ENCODE measurements at regions not wholly inside any gene's neighbourhood (a gene's known extent, or its start where the extent isn't known, plus 50 kb on each side); places are given as distances from the start of the nearest gene placed in this dataset.
A peak's percentile ranks its signal among the peaks of the same experiment; 100 is the strongest.
"Not testable (repeated sequence)": the region's sequence is repeated elsewhere in the genome, so short reads cannot be mapped to it uniquely, and the experiment has no call there.

- DNase-seq (no peak), ATAC-seq (ENCODE audit: poor library complexity) (no peak)
- intact Hi-C loops (cut with DNase I) = no loop called here
These were observed 327.7 kb upstream of the LMCD1 start for GRCh38 chr3:8173892-8174291.

- DNase-seq; ATAC-seq (ENCODE audit: poor library complexity); intact Hi-C loops (cut with DNase I): not testable (repeated sequence)
These were observed 324.7 kb upstream of the LMCD1 start for GRCh38 chr3:8176759-8177483.

- intact Hi-C loops (cut with DNase I); ATAC-seq (ENCODE audit: poor library complexity); DNase-seq: not testable (repeated sequence)
These were observed 323.1 kb upstream of the LMCD1 start for GRCh38 chr3:8178516-8178915.

GRCh38 chr3:8182904-8183303 lies 318.7 kb upstream of the LMCD1 start:
- intact Hi-C loops (cut with DNase I) = no loop called here
- ATAC-seq (ENCODE audit: poor library complexity) (no peak), DNase-seq (no peak)

- DNase-seq (no peak), ATAC-seq (ENCODE audit: poor library complexity) (no peak)
- intact Hi-C loops (cut with DNase I) = no loop called here
These were observed 318.0 kb upstream of the LMCD1 start for GRCh38 chr3:8183627-8184026.

GRCh38 chr3:8186213-8186612 lies 315.4 kb upstream of the LMCD1 start:
- intact Hi-C loops (cut with DNase I) = no loop called here
- no peak for DNase-seq
- ATAC-seq (ENCODE audit: poor library complexity) = no peak

DNA sequence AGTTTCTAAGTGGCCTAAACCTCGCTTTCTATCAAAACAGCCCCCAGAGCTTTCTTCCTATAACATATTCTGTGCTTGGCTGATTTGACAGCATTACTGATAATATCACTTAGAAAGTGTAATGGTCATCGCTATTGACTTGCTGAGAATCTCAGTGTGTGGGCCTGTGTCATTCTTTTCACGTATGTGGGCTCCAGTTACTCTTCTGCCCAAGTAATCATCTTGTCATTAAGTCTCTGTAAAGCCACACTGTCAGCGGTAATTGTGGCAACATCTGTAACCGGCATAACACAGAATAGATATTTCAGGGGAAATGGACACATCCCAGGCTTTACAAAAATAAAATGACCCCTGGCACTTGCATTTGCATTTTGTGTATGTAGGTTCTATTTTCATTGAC lies 313.6 kb upstream of the LMCD1 start:
- intact Hi-C loops (cut with DNase I) = no loop called here
- ATAC-seq (ENCODE audit: poor library complexity) (no peak), DNase-seq (no peak)

DNA sequence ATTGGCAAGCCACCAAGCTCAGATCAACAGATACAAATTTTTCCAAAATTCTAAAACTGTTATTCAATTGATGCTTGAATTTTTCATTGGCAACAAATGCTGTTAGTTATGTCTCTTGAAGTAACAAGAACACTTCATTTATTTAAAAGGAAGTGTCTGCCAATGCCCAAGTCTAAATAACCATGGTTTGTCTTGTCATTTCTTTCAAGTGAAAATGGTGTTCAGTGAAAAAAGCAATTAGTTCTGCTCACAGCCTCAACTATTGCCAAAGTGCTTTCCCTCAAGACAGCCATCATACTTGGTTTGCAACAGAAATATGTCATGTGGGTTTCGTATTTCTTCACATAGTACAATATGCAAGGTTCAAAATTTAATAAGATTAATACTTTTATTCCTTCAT lies 312.6 kb upstream of the LMCD1 start:
- no peak for DNase-seq
- ATAC-seq (ENCODE audit: poor library complexity) = no peak
- intact Hi-C loops (cut with DNase I) = no loop called here

- DNase-seq (no peak), ATAC-seq (ENCODE audit: poor library complexity) (no peak)
- intact Hi-C loops (cut with DNase I) = no loop called here
These were observed 310.2 kb upstream of the LMCD1 start for GRCh38 chr3:8191406-8191805.

DNA sequence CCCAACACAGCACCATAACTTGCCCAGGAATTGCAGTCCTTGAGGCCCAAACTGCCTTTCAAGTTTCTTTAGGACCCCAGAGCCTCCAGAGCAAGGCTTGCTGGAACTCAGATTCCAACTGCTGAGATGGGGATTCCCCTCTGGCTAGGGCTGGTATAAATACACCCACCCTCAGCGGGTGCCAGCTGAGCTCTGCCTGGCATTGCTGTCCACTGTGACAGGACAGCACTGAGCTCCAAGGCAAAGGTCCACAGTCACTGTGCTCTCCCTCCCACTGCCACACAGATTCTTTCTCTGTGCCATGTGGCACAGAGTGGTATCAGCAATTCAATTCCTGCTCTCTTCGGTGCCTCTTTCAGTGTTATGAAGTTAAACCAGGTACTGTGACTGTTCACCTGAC lies 304.2 kb upstream of the LMCD1 start:
- ATAC-seq (ENCODE audit: poor library complexity) = peak; percentile 58
- no peak for DNase-seq
- intact Hi-C loops (cut with DNase I) = no loop called here

- intact Hi-C loops (cut with DNase I) = no loop called here
- DNase-seq (no peak), ATAC-seq (ENCODE audit: poor library complexity) (no peak)
These were observed 303.0 kb upstream of the LMCD1 start for GRCh38 chr3:8198605-8199004.

DNA sequence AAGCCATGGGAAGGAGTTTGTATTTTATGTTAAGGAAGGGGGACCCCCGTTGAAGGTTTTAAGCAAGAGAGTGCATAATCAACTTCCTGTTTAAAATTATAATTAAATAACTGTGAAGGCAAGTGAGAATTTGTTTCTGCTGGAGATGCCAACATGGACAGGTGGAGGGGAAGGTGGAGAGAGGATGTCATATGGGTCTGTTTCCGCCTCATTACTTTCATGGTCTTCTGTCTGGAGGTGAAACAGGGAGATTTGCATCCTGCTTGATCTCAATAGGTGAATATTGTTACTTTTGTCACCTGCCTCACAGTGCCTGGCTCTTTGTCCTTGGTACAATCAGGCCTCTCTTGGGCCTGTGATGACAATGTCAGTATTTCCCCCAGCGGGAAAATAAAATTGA lies 300.6 kb upstream of the LMCD1 start:
- ATAC-seq (ENCODE audit: poor library complexity) (no peak), DNase-seq (no peak)
- intact Hi-C loops (cut with DNase I) = no loop called here

DNA sequence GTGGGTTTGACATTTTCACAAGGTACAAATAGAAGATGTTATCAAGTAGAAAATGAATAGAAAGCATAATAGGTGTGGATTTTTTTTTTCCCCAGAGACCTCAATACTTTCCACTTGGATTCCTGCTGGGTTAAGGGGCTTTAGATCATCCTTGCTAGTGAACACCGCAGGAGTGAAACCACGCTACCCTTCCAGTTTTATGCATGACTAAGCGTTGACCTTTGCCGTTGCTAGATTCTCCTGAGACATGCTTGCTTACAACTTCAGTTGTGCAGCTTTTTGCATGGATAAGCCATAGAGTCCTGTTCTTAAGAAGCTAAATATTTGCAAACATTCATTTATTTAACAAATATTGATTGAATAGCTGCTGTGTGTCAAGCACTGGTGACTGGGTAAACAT lies 299.7 kb upstream of the LMCD1 start:
- intact Hi-C loops (cut with DNase I) = no loop called here
- ATAC-seq (ENCODE audit: poor library complexity) = no peak
- no peak for DNase-seq

GRCh38 chr3:8204331-8204730 lies 297.3 kb upstream of the LMCD1 start:
- ATAC-seq (ENCODE audit: poor library complexity) = no peak
- DNase-seq = no peak
- intact Hi-C loops (cut with DNase I) = no loop called here

- intact Hi-C loops (cut with DNase I) = no loop called here
- no peak for DNase-seq
- no peak for ATAC-seq (ENCODE audit: poor library complexity)
These were observed 296.6 kb upstream of the LMCD1 start for GRCh38 chr3:8204853-8205650.

- no peak for DNase-seq
- no peak for ATAC-seq (ENCODE audit: poor library complexity)
- intact Hi-C loops (cut with DNase I) = no loop called here
These were observed 295.7 kb upstream of the LMCD1 start for GRCh38 chr3:8205881-8206280.

DNA sequence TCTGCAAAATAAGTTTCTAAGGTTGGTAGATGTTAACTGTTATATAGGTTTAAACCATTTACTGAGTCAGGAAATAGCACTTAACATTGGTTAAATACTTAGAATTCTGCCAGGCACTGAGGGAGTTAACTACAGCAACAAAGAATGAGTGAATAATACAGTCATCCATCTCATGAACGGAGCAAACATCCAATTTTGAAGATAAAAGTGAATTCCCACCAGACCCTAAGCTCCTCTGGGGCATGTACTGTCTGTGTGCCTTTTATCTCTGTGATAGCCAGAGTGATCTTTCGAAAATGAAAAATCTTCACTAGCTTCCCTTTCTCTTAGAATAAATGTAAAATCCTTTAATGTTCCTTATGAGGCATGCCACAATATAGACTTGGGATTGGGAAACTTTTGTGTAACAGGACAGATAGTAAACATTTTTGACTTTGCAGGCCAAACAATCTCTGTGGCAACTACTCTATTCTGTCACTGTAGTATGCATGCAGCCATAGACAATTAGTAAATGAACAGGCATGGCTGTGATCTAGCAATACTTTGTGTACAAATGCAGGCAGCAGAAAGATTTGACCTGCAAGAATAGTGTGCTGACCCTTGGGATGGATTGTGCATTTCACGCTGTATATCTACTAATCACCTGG lies 294.5 kb upstream of the LMCD1 start:
- DNase-seq (no peak), ATAC-seq (ENCODE audit: poor library complexity) (no peak)
- intact Hi-C loops (cut with DNase I) = no loop called here

DNA sequence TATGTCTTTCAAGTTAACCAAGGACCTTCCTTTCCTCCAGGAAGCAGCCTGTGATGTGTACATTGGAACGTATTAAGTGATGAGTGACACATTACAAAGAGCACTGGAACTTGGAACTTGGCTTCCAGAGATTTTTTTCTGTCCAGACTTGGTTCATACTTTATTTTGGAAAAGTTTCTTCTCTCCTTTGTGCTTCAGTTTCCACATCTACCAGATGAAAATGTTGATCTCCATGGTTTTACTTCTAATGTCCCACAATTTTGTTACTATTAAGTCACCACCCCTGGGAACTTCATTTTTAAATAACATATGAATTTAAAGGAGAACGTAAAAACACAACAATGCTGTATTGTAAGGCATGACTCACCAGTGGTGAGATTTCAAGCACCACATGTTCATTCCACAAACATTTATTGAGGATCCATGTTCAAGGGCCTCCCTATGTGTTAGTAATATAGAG lies 290.7 kb upstream of the LMCD1 start:
- intact Hi-C loops (cut with DNase I) = no loop called here
- DNase-seq (no peak), ATAC-seq (ENCODE audit: poor library complexity) (no peak)

- intact Hi-C loops (cut with DNase I) = no loop called here
- DNase-seq (no peak), ATAC-seq (ENCODE audit: poor library complexity) (no peak)
These were observed 288.8 kb upstream of the LMCD1 start for GRCh38 chr3:8212794-8213193.

- no peak for ATAC-seq (ENCODE audit: poor library complexity)
- intact Hi-C loops (cut with DNase I) = no loop called here
- DNase-seq = no peak
These were observed 288.3 kb upstream of the LMCD1 start for GRCh38 chr3:8213286-8213685.

All from Right ventricle myocardium superior (tissue), 1 donor.